NCI-H82 treated with DMSO at 0.1 percent for 48 hours (cell line): ENCODE measurements at regions not wholly inside any gene's neighbourhood (a gene's known extent, or its start where the extent isn't known, plus 50 kb on each side); places are given as distances from the start of the nearest gene placed in this dataset.
"Not testable (repeated sequence)": the region's sequence is repeated elsewhere in the genome, so short reads cannot be mapped to it uniquely, and the experiment has no call there.

Experiments used
- DNase-seq: peaks from one replicate; lab custom pipeline; 2025; ENCODE audit not compliant: unreplicated experiment; lab: John Stamatoyannopoulos, UW

DNA sequence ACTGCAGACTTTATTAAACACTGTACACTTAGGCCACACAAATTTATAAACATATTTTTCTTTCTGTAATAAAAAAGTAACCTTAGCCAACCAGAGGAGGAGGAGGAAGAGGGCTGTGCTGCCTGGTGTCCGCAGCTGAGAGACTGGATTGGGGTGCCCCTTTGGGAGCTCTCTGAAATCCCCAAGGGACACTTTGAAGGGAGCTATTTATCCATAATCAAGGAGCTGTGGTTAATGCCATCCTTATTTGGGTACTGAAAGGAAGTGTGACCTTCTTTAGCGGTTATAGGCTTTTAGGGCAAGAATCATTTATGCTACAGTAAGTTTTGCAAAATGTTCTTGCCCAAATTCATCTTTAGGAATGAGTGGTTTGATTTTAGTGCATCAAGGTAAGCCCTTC is 125.8 kb downstream of the RASSF10 start:
- no peak for DNase-seq

DNA sequence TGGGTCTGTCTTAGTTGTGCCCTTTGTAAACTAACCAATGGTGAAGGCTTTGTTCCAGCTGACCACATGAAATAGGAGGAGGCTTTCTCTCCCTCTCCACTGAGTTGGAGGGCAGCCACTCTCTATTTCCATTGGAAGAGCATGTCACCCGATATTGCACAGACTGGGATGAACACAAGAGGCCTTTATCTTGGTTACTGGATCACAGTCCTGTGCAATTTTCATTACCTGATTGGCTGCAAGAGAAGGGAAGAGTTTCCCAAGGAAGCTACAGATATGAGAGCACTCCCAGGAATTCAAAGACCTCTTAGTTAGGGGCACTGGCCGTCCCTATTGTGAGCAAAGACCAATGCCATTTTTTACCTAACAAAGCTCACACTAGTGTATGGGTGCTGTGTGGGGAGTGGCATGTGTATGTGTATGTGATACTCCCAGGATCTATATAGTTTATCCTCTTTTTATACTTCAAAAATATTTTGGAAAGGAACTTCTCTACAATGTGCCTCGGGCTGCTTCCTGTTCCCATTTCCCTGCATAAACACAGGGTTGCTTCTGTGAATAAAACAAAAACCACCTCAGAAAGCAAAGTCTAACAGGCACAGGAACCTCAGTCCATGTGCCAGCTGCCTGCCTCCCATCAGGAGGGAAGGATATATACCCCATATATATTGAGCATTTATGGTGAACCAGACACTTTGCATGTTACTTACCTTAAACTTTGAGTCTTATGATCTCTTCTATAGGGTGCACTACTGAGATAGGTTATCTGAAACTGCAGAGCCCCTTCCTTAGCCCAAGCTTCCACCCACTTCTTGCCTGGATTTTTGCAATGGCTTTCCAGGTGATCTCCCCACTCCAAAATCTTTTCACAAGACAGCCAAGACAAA is 126.5 kb downstream of the RASSF10 start:
- DNase-seq: no peak

DNA sequence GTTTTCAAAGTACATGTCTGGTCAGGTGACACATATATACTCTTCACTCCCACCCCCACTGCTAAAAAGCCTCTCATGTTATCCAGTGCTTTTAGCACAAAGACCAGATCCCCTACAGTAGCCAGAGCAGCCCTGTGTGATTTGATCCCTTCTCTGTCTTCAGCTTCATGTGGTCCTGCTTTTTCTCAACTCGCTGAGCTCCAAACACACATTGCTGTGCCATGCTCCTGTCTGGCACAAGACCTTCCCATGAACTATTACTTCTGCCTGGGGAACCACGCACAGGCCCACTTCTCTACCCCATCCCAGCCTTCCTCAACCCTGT is 127.1 kb downstream of the RASSF10 start:
- no peak for DNase-seq

DNA sequence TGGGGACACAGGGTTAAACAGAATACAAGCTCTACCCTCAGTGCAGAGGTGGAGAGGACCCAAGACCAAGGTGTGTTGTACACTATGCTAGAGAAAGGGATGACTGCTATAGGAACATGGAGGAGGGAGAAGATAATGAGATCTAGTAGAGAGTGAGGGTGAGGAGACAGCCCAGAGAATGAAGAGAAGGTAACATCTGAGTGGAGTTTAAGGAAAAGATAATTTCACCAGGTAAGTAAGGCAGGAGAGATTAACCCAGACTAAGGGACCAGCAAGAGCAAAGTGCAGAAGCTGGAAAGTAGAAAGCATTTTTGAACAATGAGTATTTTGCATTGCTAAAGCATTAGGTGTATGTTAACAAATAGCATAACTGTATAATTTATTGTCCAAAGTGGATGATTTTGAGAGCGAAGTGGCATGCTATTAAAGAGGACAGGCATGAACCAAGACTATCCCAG is 128.8 kb downstream of the RASSF10 start:
- no peak for DNase-seq

DNA sequence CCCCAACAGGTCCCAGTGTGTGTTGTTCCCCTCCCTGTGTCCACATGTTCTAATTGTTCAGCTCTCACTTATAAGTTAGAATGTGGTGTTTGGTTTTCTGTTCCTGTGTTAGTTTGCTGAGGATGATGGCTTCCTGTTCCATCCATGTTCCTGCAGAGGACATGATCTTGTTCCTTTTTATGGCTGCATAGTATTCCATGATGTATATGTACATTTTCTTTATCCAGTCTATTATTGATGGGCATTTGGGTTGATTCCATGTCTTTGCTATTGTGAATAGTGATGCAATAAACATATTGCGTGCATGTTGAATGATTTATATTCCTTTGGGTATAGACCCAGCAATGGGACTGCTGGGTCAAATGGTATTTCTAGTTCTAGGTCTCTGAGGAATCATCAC is 130.0 kb downstream of the RASSF10 start:
- DNase-seq: not testable (repeated sequence)

DNA sequence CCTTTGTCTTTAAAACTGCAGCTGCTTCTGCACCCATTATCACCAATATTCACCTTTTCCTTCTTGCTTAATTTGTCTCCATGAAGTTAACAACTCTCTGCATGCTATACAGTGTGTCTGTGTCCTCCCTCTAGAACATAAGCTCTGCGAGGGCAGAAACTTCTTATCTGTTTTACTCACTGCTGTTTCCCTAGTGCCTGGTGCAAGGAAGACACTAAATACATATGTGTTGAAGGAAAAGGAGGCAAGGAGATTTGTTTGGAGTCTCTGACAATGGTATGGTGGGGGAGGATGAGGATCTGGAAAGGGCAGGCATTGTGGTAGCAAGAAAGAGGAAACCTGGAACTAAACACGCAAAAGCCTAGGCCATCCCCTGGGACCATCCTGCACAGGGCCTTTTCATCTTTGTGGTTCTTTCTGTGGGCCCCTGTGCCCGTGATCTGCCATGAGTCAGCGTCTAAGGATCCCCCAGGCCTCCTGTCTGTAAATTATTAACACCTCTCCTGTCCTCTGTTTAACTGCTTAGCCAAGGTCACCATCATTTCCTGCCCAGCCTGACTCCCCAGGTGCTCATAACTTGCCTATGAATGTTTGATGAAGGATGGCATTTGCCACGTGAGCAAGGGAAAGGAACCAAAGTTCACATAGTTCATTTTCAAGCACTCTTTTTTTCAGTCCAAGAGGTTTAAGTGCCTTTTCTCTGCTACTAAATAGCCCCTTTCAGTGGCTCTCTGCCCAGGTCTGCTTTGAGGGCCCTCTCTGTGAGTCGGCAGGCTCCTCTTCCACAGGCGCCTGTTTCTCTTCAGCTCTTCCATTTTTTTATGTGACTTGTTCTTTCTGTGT is 131.1 kb downstream of the RASSF10 start:
- DNase-seq: no peak

DNA sequence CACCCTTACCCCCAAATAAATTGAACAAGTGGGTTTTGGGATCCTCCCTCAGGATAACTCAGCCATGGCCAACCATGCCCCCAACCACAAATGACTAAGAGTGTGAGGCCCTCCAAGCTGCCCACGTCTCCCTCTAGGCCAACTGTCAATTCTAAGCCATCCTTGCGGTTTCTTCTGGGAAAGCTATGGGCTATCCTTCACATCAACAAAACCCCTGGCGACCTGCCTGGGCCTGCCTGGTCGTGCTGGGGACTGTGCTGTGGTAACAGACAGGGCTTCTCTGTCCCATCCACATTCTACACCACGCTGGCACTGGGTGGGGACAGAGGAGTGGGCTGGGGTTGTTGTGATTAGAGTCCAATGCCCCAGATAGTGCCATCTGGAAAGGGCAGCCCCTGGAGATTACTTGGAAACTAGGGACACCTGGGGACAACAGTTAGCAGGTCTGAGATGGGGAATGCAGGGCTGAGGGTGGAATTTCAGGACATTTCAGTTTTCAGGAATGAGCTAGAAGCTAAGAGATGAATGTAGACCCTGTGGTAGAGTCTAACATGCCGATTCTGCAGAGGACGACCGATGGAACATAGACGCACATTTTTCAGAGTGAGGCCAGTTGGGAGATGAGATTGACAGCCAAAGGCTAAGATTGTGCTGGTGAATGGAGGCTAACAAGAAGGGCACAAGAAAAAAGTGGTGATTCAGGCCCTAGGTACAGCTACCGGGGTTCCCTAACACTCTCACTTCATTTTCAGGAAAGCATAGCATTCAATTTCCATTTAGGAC is 131.9 kb downstream of the RASSF10 start:
- no peak for DNase-seq

DNA sequence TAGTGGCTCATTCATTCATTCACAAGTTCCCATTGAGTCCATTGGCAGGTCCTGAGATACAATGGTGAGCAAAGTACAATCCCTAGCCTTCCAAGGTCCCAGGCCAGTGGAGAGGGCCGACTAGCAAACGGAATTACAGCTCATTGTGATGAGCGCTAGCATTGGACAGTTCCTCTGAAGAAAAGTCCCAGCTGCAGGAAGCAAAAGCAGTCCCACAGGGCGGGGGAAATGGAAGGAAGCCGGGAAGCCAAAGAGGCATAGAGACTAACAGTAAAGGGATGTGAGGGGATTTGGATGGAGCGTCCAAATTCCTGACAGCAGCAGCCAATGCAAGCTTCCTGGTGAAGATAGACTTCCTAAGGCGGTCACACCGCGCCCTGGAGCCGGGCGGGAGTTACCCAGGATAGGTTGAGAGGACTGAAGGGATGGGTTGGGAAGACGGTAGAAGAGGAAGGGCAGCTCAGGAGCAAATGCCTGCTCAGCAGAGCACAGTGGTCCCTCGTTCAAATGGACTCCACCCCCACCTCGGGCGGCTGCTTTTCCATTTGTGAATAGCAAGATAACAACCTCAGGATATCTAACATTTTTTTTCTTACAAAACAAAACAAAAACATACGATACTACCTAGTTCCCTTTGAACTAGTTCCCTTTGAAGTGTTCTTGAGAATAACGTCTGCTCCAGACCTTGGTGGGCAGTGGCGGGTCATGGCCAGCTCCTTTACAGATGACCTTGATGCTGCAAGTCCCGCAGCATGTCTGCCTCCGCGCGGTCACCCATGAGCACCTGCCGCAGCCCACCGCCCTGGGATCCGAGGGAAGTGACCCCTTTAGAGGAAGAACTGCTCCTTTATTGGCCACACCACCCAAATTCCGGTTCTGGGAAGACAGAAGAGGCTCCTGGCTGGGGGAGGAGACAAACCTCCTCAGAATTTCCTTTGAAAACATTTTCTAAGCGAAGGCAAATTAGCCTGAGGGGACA is 132.9 kb downstream of the RASSF10 start:
- DNase-seq: no peak

DNA sequence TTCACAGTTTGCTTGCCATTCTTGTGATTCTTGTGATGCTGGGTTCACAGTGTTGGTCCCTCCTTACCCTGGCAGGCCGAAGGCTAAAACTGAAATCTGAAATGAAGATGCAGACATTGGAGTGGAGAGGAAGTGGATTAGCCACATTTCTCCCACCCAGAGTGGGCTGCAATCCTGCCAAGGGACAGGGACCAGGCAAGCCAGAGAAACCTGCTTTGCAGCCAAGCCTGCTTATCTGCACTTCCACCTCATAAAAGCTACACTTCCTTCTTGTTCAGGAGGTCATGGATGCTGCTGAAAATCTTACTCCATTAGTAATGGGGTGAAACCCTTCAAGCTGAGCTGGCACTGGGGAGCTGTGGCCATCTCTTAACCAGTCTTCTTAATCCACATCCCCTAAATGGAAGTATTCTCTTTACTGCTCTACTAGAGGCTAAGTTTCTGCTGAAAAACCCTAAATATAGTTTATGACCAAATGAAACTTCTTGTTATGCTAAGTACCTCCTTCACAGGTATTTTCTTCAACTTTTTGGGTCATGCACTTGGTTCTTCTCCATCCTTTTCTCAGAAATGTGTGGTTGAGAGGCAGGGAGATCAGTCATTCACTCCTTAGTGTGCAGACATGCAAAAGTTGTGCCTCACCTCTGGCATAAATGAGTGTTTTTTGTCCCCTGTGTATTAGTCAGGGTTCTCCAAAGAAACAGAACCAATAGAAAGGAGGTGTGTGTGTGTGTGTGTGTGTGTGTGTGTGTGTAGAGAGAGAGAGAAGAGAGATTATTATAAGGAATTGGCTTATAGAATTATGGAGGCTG is 133.9 kb upstream of the BMAL1 start:
- no peak for DNase-seq

DNA sequence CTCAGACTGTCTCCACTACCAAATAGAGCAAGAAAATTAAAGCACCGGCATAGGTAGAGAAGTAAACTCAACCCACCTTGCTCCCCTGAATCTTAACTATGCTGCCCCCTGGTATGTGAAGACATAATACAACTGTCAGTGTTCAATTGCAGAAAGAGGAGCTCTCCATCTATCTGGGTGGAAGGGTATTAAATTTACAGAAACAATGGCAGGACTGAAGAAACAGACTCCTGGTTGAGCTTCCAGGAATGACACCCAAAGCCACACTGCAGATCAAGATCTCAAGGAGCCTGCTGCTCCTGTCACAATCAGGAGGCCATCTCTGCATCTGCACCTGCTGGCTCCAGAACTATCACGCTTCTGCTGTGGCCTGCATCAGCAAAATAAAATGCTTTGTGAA is 132.1 kb upstream of the BMAL1 start:
- DNase-seq: no peak

DNA sequence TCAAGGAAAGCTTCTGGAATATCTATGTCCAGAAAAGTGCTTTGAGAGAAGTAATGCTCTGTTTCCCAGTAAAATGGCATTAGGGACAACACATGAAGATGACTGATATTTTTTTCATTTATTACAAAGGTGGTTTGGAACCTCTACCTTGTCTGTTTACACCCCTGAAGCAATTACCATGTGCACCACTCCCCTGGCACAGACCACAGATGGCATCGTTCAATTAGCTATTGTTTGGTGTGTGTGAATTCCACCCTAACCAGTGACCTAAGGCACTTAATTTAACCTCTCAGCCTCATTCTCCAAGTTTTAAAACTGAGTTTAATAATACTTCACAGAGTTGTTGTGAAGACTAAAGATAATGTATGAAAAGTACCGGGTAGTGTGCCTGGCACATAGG is 127.6 kb upstream of the BMAL1 start:
- DNase-seq: no peak

DNA sequence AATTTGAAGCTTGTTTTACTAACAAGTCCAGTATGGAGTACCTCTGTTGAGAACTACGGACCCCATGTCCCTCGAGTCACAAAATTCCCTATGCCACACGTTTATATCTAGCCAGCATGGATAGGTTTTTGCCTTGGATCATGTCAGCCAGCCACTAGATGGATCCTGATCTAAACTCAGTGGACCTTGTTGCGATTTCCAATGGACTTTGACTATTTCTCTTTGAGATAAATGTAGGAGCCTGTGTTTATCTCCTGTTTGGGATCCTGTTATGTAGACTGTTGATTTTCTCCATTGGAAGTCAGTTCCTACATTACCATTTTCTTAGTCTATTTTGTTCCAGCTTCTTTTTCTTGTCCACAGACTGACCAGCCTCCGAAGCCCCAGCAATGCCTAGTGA is 127.1 kb upstream of the BMAL1 start:
- no peak for DNase-seq

DNA sequence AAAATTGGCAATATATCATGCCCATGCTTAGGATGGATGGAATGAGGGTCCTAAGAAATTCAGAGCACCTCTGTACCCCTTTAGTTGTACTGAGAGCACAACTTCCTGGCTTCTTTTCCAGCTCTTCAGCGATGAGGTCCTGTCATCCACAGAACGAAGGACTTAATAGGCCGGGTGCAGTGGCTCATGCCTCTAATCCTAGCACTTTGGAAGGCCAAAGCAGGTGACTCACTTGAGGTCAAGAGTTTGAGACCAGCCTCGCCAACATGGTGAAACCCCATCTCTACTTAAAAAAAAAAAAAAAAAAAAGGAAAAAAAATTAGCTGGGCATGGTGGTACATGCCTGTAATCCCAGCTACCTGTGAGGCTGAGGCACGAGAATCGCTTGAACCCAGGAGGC is 125.3 kb upstream of the BMAL1 start:
- DNase-seq: no peak

DNA sequence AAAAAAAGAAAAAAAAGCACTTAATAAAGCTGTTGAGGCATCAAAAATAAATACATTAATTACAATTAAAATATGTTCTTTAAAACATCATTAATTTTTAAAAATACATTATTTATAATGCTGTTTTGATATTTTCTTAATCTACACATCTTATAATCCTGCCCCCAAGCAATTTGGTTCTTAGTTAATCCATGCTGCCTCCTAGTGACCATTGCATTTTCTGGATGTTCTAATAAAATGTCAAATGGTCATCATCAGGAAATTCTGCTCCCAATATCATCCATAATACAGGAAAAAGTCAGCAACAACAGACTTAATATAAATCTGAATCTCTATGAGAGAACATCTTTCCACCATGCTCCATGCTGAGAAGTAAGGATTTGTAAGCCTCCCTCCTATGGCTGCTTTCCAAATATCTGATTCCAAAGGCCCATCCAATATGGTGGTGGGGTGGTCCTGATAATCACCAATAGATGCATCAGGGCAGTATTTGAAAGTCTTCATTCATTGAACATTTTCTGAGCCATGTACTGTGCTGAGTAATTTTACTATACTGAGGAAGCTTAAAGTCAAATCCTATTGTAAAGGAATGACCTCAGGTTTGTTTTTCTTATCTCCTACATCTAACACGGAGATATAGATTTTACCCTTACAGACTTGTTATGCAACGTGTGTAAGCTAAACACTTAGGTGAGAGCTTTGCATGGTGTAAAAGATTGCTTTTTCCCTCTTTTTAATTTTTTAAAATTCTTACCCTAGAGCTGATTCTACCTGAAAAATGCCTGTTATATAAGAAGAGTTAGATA is 124.7 kb upstream of the BMAL1 start:
- peak; percentile 4 for DNase-seq

DNA sequence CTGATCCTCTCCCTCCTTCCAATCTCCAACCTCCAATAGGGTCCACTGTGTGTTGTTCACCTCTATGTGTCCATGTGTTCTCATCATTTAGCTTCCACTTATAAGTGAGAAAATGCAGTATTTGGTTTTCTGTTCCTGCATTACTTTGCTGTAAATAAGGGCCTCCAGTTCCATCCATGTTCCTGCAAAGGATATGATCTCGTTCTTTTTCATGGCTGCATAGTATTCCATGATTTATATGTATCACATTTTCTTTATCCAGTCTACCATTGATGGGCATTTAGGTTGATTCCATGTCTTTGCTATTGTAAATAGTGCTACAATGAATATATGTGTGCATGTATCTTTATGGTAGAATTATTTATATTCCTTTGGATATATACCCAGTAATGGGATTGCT is 123.2 kb upstream of the BMAL1 start:
- not testable (repeated sequence) for DNase-seq

DNA sequence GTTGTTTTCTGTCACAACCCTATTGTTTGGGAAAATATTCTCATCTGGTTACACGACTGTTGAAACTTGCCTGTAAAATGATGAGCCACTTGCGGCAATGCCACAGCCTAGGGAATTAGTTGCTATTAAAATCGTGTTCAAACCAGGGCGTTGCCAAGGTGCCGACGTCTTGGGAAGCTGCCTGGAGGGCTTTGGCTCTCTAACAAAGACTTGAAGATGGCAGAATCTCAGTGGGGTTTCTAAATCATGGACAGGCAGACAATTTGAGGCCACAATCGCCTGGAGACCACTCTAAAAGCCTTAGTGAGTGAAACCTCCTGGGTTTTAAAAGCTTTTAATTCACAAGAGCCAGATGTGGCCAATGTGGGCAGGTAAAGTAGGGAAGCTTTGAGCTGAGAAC is 117.2 kb upstream of the BMAL1 start:
- DNase-seq: no peak

DNA sequence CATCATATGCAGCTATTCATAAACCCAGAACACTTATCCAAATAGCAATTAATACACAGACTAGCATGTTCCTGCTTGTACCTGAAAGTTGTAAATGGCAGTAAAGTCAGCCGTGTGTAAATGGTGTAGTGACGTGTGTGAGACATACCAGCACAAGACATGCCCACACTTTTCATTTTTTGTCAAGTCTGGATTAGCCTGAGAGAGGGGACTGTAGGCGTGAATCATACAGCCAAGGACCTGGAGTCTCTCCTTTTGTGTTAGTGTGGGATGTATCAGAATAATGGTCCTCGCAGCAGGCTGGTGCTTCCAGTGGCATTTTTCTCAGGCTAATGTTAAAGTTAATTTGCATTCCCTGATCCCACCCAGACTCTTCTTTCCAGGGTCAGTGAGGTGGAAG is 116.8 kb upstream of the BMAL1 start:
- no peak for DNase-seq

DNA sequence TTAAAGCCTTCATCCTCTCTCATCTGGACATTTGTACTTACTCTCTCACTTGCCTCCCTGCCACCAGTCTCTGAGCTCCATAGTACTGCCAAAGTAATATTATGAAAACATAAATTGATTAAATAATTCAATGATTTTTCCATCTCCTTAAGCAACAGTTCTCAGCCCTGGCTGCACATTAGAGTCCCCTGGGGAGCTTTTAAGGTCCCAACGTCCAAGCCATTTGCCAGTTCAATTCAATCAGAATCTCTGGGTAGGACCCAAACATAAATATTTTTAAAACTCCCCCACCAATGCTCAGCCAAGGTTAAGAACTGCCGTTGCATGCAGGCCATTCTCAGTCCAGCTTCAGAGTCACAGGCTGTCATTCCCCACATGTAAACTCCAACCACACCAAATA is 114.4 kb upstream of the BMAL1 start:
- DNase-seq: no peak

DNA sequence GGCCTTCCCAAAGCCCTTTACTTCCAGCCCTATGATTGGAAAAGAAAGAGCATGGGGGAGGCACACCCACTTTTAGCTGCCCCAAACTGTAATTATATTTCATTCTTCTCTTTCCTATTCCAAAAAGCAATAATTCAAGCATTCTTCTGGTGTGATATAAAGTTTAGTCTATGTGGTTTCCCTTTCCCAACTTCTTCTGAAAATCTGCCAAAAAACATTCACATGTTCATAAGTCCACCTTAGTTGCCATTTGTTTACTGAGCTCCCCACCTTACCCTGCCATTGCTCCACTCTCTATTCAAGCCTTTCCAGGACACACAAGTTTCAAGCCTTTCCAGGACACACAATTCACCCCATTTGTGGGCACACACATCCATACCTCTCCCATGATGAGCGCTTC is 111.6 kb upstream of the BMAL1 start:
- DNase-seq: no peak
